ENCODE measurements at regions not wholly inside any gene's neighbourhood (a gene's known extent, or its start where the extent isn't known, plus 50 kb on each side); places are given as distances from the start of the nearest gene placed in this dataset.

DNA sequence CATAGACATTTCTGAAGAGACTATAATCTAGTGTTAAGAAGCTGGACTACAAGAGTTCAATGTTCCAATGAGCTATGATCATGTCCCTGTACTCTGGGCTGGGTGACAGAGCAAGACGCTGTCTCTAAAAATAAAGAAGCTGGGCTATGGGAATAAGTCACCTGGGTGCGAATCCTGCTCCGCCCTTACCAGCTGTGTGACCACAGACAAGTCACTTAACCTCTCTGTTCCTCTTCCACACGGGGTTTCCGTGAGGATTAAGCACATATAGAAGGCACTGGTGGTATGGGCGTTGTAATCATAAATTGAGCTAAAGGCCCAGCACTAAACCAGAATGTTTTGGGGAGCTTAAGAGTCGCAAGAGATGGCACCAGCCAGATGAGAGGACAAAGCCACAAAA is 178.5 kb downstream of the HAUS1 start:
- intact Hi-C loops (cut with DNase I) = loop anchor here (5.0 kb wide), 1 partner anchor 375 kb away; the partner anchor contains the start of gene LOXHD1
- DNase-seq = peak in 1 of 42 donors; percentile 41

DNA sequence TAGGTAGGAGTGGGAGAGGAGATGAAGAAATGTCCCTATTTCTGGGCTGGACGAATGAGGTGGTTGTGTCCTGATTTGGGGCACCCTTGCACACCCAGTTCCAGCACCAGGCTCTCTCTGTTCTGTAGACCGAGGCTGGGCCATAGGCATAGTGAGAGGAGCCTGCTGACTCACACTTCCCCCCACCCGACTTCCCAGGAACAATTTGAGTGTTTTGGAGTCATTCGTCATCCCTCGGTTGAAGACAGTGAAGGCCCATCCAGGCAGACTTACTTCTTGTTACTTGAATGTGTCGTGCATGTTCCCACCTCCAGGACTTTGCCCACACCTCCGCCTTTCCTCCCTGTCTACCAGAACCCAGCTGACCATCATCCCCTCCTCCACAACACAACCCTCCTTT is 179.1 kb downstream of the HAUS1 start:
- peak in 38 of 42 donors; percentile 14 to 86 (median 56) for DNase-seq
- intact Hi-C loops (cut with DNase I) = loop anchor here (5.0 kb wide), 1 partner anchor 374 kb away; the partner anchor contains the start of gene LOXHD1

DNA sequence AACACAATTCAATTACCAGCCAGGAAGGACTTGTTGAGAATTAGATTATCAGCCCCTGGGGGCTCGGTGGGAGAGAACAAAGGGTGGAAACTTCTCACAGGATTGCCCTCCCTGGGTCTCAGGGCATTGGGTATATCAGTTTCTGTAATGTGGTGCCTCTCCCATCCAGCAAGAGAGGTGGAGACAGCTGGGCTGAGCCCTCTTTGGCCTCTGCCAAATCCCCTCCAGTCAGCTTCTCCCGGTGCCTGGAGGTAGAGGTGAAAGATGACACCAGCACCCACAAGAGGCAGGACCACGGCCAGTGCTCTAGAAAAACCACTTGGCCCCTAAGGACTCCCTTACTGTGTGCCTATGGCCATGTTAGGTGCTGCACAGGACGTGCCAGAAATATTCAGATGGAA is 179.7 kb downstream of the HAUS1 start:
- peak in 1 of 42 donors; percentile 20 for DNase-seq
- intact Hi-C loops (cut with DNase I) = loop anchor here (5.0 kb wide), 1 partner anchor 373 kb away; the partner anchor contains the start of gene LOXHD1

DNA sequence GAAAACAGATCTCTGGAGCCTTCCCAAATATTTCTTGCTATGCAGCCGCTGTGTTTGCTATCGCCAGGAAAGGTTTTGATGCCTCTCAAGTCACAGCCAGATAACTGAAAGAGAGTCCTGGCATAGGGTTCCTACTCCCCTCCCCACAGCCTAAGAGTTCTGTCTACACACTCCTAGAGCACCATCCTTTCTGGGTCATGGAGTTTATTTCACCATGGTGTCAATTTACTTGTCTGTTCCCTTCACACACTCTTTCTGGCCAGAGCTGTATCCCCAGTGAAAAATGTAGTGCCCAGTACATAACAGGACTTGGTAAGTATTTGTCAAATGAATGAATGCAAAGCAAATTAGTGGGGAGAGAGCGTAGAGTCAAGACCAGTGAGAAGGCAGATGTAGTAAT is 185.3 kb downstream of the HAUS1 start:
- DNase-seq = no peak
- intact Hi-C loops (cut with DNase I) = no loop called here

DNA sequence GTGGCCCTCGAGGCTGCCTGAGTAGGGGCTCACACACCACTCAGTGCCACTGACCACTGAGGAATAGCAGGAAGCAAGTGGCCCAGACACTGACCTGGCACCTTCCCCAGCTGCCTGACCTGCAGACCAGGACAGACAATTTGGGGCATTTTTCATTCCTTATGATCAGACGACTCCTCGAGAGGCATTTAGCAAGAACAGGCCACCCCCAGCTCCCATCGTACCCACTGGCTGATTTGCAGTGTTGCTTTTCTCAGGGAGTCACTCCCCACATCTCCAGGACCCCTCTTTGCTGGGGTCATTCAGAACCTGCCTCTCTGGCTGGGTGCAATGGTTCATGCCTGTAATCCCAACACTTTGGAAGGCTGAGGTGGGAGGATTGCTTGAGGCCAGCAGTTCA is 185.7 kb downstream of the HAUS1 start:
- no peak for DNase-seq
- intact Hi-C loops (cut with DNase I) = no loop called here

DNA sequence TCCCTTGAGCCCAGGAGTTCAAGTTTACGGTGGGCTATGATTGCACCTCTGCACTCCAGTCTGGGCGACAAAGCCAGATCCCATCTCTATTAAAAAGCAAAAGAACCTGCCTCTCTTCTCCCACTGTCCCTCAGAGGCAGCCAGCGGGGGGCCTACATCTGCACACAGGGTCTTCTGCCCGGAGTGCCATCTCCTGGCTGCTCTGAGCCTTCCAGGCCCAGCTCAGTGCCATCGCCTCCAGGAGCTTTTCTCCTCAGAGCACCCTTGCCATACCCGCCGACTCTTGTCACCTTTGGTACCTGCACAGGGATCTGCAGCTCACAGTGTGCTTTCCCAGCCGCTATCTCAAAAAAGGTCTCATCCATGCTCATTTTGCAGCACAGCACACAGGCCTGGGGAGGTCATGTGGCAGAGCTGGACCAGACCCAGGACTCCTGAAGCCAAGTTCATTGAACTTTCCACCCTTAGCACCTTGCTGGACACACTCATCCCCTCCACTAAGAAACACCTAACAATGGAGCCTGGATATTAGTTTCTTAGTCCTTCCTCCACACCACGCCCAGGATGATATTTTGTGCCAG is 186.3 kb downstream of the HAUS1 start:
- intact Hi-C loops (cut with DNase I) = no loop called here
- peak in 1 of 42 donors; percentile 31 for DNase-seq

DNA sequence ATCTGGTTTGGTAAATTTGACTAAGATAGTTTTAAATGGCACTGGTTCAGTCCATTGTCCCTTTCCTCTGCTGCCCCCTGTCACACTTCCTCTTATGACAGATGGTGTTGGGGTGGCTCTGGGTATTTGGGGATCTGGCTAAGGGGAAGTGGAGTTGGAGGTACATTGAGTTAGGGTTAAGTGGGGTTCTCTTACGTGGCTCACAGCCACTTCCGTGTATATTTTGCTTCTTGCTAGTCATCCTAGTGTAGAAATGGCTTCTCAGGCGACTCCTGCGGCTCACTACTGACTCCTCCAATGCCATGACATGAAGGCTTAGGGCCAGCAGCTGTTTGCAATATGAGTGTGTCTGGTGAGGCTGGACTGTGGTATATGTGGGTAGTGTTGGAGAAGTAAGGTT is 187.0 kb downstream of the HAUS1 start:
- intact Hi-C loops (cut with DNase I) = no loop called here
- DNase-seq = peak in 2 of 42 donors; percentile 2 to 14

DNA sequence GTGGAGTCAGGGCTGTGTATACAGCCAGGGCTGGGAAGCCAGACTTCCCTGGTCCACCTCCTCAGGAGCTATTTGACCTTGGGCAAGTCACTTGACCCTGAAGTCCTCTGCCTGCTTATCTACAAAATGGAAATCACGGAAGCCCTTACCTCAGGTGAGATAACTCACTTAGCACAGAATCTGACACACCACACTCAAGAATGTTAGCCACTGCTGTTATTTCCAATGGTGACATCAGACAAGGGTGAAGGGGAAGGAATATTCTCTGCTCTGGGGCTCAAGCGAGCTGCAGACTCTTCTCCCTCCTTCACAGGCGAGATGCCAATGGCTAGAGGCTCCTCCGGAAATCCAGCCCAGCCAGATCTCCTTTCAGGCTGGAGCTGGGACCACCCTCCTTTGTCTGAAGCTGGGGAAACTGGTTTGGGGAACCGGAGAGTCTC is 189.6 kb downstream of the HAUS1 start:
- intact Hi-C loops (cut with DNase I) = no loop called here
- peak in 1 of 42 donors; percentile 4 for DNase-seq

DNA sequence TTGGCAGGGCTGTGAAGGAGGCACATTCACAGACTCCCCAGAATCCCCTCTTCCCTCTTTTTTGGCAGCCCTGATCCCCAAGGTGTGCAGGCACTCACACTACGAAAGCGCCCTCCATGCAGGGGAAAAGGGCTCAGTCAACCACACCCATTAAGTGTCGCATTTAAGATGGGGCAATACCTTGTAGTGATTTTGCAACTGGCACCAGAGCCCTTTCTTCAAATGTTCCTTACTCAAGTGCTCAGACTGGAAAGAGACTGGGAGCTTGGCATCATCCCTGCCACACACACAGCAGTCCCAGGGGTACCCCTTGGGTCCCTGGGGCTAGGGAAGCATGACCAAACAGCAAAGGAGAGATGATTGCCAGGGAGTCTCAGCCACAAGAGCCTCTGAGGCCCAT is 190.1 kb downstream of the HAUS1 start:
- intact Hi-C loops (cut with DNase I) = no loop called here
- DNase-seq = peak in 1 of 42 donors; percentile 5

DNA sequence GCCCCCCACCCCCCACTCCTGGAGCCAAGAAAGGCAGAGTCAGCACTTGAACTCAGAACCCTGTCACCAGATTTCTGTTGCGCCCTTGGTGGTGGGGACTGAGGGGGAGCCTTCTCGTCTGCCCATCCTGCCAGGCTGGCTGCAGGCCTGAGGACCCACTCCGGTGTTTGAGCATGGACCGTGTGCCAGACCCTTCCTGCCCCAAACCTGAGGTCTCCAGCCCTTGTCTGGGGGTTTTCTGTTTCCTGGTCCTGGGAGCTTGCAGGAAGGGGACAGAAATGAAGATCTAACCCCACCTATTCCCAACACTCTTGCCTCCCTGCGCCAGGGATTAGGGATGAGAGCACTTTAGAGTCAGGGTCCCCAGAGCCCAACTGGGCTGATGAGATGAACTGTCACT is 190.6 kb downstream of the HAUS1 start:
- DNase-seq = peak in 2 of 42 donors; percentile 3 to 19
- intact Hi-C loops (cut with DNase I) = no loop called here

DNA sequence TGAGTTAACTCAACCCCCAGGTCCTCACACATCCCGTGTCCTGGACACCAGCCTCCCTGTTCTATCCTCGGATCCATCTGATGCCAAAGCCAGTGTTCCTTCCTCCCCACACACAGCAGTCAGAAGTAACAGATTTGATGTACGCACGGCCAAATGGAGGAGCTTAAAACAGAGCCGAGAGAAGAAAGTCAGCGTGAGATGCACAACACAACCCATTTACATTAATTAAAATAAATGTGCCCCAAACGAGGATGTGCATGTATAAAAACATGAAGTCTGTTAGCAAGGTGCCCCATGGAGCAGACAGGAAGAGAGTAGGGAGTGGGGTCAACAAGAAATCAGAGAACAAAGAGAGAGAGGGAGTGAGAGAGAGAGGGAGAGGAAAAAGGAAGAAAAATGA is 191.2 kb downstream of the HAUS1 start:
- intact Hi-C loops (cut with DNase I) = no loop called here

DNA sequence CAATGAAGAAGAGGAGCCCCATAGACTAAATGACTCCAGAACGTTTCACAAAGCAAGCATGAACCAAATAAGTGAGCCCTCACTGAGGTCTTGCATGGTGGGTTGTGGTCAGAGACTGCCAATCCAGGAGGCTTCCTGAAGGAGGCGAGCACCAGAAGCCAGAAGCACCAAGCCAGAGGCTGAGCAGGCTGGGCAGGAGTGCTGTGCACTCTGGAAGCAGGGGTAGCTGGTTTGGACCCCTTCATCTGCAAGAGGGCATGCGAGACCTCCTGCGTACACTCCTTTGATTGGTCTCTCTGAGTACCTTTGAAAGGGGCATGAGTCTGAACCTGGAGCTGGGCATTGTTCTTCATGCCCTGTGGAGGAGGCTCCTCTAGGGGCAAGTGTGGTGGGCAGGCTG is 192.5 kb downstream of the HAUS1 start:
- intact Hi-C loops (cut with DNase I) = no loop called here
- no peak for DNase-seq

More for the DNA sequence above, 191.2 kb downstream of the HAUS1 start:
- DNase-seq = no peak

DNA sequence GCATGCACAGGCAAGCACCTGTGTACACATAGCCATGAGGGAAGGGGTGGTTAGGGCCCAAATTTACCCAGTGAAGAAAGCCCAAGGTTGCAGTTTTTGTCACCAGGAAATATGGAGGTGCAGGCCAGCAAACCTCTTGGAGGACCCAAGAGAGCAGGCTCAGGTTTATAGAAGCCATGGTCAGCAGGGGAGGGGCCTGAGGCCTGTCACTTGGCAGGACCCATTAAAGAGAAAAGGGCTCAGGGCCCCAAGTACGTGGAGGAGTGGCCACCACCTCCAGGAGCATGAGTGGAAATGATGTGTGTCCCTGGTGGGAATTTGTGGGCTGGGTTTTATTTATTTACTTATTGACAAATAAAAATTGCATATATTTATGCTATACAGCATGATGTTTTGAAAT is 192.9 kb downstream of the HAUS1 start:
- no peak for DNase-seq
- intact Hi-C loops (cut with DNase I) = no loop called here

DNA sequence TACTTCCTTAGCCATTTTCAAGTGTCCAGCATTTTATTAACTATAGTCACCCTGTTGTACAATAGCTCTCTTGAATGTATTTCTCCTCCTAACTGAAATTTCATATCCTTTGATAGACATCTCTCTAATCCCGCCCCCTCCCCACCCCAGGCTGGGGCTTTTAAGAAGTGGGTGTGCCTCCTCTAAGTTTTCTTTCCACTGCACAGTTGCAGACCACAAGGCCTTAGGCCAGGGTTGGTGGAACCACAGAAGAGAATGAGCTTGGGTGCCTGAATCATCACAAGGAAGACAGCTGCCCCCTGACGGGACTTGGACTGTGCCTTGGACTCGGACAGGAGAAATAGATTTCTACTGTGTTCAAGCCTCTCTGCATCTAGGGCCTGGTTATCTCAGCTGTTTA is 193.4 kb downstream of the HAUS1 start:
- intact Hi-C loops (cut with DNase I) = no loop called here
- no peak for DNase-seq

DNA sequence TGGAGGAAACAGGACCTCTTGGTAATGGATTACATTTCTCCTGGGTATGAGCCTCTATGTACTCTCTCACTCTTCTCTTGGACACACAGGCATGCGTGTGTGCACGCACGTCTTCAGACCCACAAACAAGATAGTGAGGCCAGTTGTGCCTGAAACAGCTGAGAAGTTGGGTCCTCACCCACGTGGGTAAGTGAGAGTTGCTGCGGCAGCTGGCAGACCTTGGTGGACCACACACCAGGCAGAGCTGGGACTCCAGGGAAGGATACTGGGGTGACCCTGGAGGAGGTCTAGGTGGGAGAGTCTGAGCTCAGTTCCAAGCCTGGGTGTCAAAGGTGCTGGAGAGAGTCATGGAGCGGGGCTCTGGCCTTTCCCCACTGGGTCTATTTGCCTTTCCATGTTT is 194.3 kb downstream of the HAUS1 start:
- no peak for DNase-seq
- intact Hi-C loops (cut with DNase I) = no loop called here

DNA sequence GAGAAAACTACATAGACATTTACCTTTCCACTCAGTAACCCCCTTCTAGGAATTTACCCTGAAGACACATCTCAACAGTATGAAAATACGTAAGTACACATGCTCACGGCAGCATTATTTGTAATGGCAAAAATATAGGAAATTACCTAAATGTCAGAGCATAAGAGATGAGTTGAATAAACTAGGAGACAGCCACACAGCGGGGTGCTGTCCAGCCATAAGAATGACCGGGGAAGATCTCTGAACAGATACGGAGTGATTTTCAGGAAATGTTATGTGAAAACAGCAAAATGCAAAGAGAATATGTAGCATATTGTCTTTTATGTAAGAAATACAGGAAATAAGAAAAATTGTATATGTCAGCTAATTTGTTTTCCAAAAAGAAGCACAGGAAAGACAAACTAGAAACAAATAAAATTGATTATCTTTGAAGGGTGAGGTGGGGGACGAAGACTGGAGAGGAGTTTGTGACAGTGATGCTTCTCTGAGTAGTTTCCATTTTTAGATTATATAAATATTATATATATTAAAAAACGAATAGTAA is 195.4 kb downstream of the HAUS1 start:
- intact Hi-C loops (cut with DNase I) = no loop called here
- no peak for DNase-seq

DNA sequence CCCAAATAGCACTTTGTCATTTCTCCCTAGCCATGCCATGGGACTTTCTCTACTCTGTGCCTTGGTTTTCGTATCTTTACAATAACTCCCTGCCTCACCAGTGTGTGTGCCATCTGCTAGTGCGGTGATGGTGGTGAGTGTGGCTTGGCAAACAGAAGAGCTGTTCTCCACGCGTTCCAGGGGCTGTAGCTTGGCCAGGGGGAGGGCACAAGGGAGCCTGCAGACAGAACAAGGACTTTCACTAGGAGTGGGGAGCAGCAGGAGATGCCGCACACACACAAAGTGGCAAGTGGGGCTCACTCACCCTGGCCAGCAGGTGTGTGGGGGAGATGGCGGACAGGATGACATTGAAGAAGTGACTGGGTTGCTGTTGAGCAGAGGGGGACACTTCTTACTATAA is 196.9 kb downstream of the HAUS1 start:
- no peak for DNase-seq
- intact Hi-C loops (cut with DNase I) = no loop called here

DNA sequence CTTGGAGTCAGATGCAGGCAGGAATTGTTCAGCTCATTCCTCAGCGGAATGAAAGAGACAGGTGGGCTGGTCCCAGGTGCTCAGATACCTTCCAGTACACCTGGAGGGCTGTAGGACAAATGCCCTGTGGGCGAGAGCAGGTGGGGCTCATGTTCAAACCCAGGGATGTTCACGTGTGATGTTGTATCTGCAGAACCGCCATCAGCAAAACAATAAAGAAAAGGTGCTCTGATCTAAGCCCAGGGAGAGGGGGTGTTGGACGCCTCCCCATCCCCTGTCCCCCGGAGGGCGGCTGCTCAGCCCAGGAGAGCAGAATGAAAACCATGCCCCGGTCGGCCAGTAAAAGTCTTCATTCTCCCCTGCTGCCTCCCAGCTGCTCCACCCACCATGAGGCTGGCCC is 197.4 kb downstream of the HAUS1 start:
- intact Hi-C loops (cut with DNase I) = no loop called here
- peak in 1 of 42 donors; percentile 29 for DNase-seq

DNA sequence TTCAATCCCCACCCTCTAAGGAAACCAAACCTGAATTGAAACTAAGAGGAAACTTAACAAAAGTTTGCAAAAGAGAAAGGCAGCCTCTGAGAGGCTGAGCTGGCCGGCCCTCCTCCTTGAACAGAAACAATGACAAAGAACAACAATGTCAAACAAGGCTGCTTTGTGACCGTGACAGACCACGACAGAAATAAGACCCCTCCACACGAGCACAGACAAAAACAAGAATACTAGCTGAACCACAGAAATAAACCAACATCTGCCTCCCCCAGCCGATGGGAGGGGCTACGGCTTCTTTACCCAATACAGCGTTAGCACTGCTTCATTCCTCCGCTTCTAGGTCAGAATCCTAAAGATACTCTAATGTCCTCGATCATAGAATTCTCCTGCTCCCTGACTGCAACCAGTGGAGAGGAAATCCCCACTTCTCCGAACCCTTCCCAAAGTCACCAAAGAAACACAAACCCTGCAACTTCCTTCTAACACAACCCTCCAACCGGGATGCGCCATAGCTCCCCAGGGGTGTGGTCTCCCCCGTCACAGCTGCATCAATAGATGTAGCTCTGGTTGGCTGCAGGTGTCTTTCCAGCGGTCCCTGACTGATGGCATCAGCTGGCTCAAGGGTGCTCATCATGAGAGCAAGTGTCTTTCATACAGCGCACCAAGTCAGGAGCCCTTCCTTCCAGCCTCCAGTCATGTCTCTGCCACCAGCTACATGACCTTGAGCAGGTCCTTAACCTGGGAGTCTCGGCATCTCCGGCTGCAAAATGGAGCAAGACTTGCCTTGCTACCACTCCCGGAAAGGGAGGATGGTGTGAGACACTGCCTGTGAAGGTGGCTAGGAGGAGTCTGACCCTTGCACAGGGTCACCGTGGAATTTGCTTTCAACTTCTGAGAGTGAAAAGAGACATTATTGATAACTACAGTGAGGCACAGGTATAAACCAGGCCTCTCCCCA is 198.6 kb downstream of the HAUS1 start:
- DNase-seq = peak in 1 of 42 donors; percentile 10

DNA sequence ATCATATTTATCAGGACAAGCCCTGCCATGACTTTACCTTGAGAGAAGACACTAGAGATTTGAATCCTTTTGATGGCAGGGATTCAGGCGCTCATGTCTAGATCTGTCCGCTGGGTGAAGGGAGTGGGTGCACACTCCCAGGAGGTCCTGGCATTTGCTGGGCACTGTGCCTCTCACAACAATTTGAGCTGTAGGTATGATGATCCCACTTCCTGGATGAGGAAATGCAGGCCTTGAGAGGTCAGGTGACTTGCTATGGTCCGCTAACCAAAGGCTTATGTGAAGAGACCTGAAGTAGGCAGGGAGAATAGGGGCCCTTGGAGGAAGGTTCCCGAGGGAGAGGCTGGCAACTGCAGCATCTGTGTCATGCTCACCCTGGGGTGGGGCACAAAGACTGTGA is 206.1 kb downstream of the HAUS1 start:
- DNase-seq = peak in 2 of 42 donors; percentile 15 to 30

More for the DNA sequence above, 198.6 kb downstream of the HAUS1 start:
- intact Hi-C loops (cut with DNase I) = no loop called here

More for the DNA sequence above, 206.1 kb downstream of the HAUS1 start:
- intact Hi-C loops (cut with DNase I) = no loop called here

Measured in head of caudate nucleus (tissue), 42 donors.